ENCODE measurements at regions not wholly inside any gene's neighbourhood (a gene's known extent, or its start where the extent isn't known, plus 50 kb on each side); places are given as distances from the start of the nearest gene placed in this dataset.

DNA sequence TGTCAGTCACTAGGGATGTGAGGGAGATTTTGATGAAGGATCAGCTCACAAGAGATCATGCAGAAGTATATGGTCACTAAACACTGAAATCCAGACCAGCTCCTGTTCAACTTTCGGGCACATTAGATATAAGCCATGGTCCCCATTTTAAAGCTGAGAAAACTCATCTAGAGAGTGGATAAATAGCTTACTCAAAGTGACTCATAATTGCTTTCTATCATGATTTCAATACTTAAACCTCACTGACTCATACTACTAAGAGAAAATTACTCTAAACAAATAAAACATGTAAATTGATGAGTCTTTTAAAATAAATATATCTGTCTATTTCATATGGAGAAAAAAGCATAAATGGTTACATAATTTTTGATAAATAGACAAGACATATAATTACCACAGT, 567.7 kb downstream of the TLR4 start:
- intact Hi-C loops (cut with DNase I; ENCODE audit: low total_unique reads): no loop called here
- TF ChIP-seq, protein P1, sequence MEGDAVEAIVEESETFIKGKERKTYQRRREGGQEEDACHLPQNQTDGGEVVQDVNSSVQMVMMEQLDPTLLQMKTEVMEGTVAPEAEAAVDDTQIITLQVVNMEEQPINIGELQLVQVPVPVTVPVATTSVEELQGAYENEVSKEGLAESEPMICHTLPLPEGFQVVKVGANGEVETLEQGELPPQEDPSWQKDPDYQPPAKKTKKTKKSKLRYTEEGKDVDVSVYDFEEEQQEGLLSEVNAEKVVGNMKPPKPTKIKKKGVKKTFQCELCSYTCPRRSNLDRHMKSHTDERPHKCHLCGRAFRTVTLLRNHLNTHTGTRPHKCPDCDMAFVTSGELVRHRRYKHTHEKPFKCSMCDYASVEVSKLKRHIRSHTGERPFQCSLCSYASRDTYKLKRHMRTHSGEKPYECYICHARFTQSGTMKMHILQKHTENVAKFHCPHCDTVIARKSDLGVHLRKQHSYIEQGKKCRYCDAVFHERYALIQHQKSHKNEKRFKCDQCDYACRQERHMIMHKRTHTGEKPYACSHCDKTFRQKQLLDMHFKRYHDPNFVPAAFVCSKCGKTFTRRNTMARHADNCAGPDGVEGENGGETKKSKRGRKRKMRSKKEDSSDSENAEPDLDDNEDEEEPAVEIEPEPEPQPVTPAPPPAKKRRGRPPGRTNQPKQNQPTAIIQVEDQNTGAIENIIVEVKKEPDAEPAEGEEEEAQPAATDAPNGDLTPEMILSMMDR (IDR thresholded peaks at IDR 0.05): no peak
- no peak for TF ChIP-seq POLR2A (IDR thresholded peaks at IDR 0.05)
- H3K4me3 ChIP-seq: no peak overlapping the region
- H3K27ac ChIP-seq: no peak overlapping the region
- no peaks in the 10 kb centered on the region for H3K9me3 ChIP-seq
- no peaks in the 10 kb centered on the region for H3K4me1 ChIP-seq
- no peaks in the 10 kb centered on the region for H3K27me3 ChIP-seq
- DNase-seq: no peak
- H3K36me3 ChIP-seq: no peaks in the 10 kb centered on the region

DNA sequence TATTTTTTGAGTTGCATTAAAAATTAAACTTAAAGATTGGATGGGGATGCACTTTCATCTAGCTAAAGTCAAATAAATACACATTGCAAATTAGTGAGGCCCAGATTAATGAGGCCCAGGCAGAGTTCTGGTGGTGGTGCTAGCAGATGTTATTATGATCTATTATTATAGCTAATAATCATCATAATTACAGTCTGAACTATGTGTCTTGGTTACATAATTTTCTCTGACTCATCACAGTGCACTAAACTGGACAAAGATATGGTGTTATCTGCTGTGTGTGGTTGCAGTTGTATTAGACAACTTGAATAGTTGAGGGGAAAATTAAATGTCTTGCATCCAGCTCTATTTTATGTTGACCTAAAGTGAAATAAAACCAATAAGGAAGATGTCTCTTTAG, 568.8 kb downstream of the TLR4 start:
- no peaks in the 10 kb centered on the region for H3K36me3 ChIP-seq
- no peak for TF ChIP-seq POLR2A (IDR thresholded peaks at IDR 0.05)
- TF ChIP-seq, protein P1 (IDR thresholded peaks at IDR 0.05): no peak
- H3K27me3 ChIP-seq: no peaks in the 10 kb centered on the region
- intact Hi-C loops (cut with DNase I; ENCODE audit: low total_unique reads): no loop called here
- H3K4me3 ChIP-seq: no peak overlapping the region
- no peaks in the 10 kb centered on the region for H3K9me3 ChIP-seq
- DNase-seq: no peak
- no peak overlapping the region for H3K27ac ChIP-seq
- H3K4me1 ChIP-seq: no peaks in the 10 kb centered on the region

DNA sequence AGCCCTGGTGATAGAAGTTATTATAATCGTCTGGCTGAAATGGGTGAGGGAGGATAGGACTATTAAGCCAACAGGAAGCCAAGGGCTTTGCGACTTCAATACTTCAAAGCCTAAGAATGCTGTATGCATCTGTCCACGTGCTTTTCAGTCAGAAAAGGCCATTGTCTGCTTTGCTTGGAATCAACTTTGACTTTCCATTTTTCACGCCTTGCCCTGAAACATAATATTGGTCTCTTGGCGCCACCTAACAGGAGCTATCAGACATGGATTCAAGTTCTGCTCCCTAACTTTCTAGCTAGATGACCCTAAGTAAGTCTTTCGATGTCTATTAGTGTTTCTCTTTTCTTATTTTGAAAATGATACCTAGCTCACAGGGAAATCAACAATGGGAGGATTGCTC, 572.6 kb downstream of the TLR4 start:
- intact Hi-C loops (cut with DNase I; ENCODE audit: low total_unique reads): no loop called here
- Histone ChIP-seq H3K27me3 (no peaks in the 10 kb centered on the region), H3K4me3 (no peak overlapping the region), H3K9me3 (no peaks in the 10 kb centered on the region), H3K4me1 (no peaks in the 10 kb centered on the region), H3K36me3 (no peaks in the 10 kb centered on the region), H3K27ac (no peak overlapping the region)
- no peak for TF ChIP-seq POLR2A (IDR thresholded peaks at IDR 0.05)
- TF ChIP-seq, protein P1 (IDR thresholded peaks at IDR 0.05): no peak
- no peak for DNase-seq

DNA sequence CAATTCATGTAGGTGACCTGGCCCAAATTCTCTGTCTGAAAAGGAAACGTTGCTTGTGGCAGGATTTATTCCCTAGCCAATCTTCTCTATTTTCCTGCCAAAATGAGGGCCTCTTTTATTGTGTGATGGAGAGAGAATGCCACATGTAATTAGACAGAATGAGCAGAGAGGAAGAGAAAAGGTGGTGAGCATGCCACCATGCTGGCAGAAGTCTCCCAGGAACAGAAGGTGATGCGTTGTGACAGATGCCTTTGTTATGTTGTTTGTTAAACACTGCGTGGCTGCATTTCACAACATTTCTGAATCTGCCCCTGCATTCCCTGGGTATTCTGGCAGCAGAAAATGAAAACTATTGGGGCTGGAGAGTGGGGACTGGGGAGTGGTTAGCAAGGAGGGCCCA, 577.6 kb downstream of the TLR4 start:
- DNase-seq: no peak
- Histone ChIP-seq H3K9me3 (no peaks in the 10 kb centered on the region), H3K4me3 (no peak overlapping the region), H3K27ac (no peak overlapping the region), H3K36me3 (no peaks in the 10 kb centered on the region), H3K4me1 (no peaks in the 10 kb centered on the region), H3K27me3 (no peaks in the 10 kb centered on the region)
- no peak for TF ChIP-seq POLR2A (IDR thresholded peaks at IDR 0.05)
- TF ChIP-seq, protein P1 (IDR thresholded peaks at IDR 0.05): no peak
- intact Hi-C loops (cut with DNase I; ENCODE audit: low total_unique reads): no loop called here

DNA sequence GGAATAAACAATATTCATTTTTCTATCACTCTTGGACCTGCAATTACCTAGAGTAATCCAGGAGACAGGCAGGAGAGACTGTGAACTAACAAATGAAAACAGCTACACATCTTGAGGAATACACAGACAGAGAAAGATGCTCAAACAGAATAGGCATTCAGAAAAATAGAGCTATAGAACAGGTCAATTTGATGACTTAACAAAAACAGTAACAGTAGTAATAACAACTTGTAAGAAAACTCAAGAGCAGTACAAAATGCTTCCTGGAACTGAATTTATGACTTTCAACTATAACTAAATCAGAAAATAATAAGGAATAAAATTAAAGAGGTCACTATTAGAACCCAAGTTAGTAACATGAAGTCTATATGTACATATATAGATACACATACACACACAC, 579.3 kb downstream of the TLR4 start:
- Histone ChIP-seq H3K27me3 (no peaks in the 10 kb centered on the region), H3K27ac (no peak overlapping the region), H3K36me3 (no peaks in the 10 kb centered on the region), H3K4me1 (no peaks in the 10 kb centered on the region), H3K9me3 (no peaks in the 10 kb centered on the region), H3K4me3 (no peak overlapping the region)
- intact Hi-C loops (cut with DNase I; ENCODE audit: low total_unique reads): no loop called here
- no peak for DNase-seq
- TF ChIP-seq POLR2A (IDR thresholded peaks at IDR 0.05): no peak
- TF ChIP-seq, protein P1 (IDR thresholded peaks at IDR 0.05): no peak
